Kidney glomerular epithelial cell (primary cell): ENCODE measurements at regions not wholly inside any gene's neighbourhood (a gene's known extent, or its start where the extent isn't known, plus 50 kb on each side); places are given as distances from the start of the nearest gene placed in this dataset.
A peak's percentile ranks its signal among the peaks of the same experiment; 100 is the strongest.

Source experiments
- DNase-seq: peaks from one replicate; lab custom pipeline; 2025; lab: John Stamatoyannopoulos, UW

DNA sequence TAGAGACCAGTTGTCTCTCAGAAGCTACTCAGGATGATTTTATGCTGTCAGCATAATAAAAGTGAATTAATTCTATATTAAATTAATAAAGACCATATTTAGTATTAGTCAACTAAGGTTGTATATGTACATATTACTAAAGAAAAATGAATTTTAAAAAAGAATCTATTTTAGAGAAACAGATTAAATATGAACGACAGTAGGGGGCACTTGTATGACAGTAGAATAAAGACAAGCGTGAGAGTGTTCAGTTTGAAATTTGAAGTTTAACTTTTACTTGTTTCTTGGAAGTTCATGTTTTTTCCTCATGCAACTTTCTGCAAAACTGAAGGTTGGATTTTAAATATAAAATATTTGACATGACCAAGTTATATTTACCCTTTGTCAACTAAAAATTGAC, 67.9 kb upstream of the MACF1 start:
- DNase-seq = no peak

DNA sequence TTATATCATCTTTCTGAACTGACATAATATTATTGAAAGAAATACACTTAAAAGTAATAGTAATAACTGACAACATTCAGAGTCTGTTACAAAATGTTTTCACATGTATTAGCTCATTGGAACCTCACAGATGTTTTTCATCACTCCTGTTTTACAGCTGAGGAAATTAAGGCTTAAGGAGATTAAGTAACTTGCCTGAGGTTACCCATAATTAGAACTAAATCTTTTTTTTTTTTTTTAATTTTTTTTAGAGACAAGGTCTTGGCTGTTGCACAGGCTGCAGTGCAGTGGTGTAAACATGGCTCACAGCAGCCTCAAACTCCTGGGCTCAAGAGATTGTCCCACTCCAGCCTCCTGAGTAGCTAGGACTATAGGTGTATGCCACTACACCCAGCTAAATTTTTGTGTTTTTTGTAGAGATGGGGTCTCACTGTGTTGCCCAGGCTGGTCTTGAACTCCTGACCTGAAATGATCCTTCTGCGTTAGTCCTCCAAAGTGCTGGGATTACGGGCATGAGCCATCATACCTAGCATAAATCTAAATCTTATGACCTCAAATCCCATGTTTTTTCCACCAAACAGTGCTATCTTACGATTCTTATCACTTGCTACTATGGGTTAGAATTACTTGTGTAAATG, 64.7 kb upstream of the MACF1 start:
- no peak for DNase-seq

DNA sequence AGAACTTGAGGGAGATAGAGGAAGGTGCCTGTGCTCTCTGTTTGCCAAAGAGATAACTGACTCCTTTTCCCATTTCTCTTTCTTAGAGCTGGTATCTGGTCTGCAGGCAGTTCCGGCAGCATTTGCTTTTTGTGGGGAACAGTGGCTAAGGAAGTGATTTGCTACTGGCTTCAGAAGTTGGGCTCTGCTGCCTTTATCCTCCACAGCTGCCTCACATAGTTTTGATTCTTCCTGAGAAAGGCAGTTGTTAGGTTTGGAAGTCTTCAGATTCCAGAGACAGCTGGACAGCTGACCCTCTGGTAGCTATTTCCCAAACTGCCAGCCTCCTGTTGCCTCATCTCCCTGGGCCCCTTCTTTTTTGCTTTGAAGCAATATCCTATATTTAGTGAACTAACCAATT, 62.6 kb upstream of the MACF1 start:
- no peak for DNase-seq

DNA sequence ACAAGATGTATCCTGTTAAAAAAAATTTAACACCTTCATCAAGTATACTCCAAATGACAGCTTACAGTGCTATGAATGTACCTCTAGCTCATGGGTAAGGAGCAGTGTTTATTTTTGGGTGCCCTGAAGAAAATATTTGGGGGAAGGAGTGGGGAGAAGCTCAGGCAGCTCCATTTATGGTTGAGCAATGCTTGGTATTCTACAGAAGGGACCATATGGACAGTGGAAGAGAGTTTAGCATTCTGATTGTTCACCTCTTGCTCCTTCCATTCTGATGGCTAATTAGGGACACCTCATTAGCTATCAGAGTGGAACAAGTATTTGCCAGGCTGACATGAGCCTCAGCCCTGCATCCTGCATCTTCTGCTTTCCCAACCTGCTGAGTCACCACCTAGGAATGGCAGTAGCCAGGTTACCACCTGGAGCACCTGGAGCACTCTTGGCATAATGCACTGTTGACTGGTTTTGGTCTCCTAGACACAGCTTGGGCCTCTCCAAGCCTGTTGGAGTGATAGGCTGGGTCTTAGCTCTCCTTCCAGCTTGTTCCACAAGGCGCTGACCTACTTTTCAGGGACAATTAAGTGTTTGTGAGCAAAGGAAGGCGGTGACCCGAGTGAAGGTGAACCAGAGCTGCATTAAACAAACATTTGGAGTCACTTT, 62.0 kb upstream of the MACF1 start:
- peak; percentile 59 for DNase-seq

- no peak for DNase-seq
Observed at GRCh38 chr1:39144924-39145323, 59.6 kb upstream of the MACF1 start.

DNA sequence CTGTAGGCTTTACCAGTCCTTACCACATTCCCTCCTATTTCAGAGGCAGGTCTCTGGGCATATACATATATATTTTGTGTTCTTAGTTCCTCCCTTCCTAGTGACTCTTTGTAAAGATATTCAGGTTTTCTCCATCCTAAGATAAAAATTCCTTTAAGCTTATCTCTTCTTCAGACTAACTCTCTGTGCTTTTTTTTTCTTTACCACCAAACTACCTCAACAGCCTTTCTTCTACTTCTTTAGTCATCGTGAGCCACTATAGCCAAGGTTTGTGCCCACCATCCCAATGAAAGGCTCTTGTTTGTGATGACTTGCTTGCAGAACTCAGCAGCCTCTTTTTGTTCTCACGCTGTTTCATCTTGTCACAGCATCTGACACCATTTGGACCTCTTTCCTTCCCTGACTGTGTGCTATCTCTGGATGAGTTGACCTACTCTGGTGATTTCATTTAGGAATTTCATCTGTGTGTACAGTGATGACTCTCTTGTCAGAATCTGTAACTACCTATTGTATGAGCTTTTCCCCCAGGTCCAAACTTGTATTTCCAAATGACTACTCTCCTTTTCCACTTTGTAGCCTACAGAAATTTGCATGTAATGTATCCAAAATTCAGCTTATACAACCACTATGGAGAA, 59.0 kb upstream of the MACF1 start:
- no peak for DNase-seq

DNA sequence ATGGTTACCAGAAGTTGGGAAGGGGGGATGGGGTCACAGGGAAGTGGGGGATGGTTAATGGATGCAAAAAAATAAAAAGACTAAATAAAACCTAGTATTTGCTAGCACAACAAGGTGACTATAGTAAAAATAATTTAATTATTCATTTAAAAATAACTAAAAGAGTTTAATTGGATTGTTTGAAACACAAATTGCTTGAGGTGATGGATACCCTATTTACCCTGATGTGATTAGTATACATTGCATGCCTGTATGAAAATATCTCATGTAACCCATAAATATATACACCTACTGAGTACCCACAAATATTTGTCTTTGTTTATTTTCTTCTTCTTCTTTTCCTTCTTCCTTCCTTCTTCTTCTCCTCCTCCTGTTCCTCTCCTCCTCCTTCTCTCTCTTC, 57.8 kb upstream of the MACF1 start:
- no peak for DNase-seq

GRCh38 chr1:39147099-39148025, 57.1 kb upstream of the MACF1 start:
- no peak for DNase-seq

DNA sequence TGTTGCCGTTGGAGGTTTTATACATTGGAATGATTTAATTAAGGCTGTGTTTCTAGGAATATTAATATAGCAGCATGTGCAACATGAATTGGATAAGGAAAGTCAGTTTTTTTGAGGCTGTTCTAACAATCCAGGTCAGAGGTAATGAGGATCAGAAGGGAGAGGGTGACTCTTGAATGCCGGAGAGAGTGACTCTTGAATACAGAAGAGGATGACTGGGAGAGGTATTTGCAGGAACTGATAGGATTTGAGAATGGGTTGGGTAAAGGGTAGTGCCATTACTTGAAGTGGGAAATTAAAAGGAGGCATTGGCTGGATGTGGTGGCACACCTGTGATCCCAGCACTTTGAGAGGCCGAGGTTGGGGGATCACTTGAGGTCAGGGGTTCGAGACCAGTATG, 55.6 kb upstream of the MACF1 start:
- DNase-seq = no peak

DNA sequence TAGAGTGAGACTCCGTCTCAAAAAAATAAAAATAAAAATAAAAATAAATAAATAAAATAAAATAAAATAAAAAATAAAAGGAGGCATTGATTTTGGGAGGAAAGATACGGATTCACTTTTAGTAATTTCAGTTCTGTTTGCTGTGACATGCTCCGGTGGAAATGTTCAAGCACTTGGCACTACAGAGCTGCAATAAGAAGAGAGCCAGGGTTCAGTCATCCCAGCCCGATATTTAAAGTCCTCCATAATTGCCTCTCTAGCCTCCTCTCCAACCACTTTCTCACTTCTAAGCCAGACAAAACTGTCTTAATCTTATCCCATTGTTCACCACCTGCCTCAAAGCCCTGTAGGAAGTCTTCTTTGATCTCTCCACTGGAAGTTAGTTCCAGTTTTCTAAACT, 55.0 kb upstream of the MACF1 start:
- DNase-seq = no peak

DNA sequence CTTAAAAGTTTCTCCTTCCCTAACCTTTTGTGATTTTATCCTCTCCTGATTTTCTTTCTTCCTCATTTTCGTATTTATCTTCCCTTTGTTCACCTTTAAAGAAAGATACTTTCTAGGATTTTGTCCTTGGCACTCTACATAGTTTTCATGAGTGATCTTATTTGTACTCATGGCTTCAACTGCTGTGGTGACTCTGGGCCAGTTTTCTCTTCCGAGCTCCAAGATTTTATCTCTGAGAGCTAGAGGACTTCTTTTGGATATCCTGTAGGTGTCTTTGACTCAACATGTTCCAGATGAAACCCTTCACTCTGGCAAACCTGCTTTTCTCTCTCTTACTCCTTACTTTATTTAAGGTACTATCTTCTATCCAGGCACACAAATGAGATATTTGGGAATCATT, 53.7 kb upstream of the MACF1 start:
- no peak for DNase-seq

- no peak for DNase-seq
Observed at GRCh38 chr1:39151267-39151666, 53.2 kb upstream of the MACF1 start.

GRCh38 chr1:39152923-39153322, 51.6 kb upstream of the MACF1 start:
- DNase-seq = no peak

DNA sequence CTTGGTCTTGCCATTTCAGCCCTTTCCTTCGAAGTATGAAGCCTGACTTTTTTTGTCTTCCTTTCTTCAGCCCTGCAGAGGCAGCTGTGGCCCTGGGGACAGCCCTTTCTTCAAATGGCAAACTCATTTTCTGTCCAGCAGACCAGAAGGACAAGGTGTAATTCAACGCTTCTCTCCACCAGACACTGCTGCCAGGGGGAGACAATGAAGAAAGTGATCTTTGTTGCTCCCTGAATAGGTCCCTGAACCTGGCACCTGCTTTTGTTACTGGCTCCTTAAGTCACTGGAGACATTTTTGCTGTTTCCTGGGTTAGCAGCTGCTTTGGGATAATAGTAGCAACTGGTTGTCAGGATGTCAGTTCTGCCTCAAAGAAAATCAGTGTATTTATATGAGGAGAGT, 50.8 kb upstream of the MACF1 start:
- no peak for DNase-seq

- DNase-seq = peak; percentile 84
Observed at GRCh38 chr1:39154553-39155421, 49.7 kb upstream of the MACF1 start.
